ENCODE measurements at regions not wholly inside any gene's neighbourhood (a gene's known extent, or its start where the extent isn't known, plus 50 kb on each side); places are given as distances from the start of the nearest gene placed in this dataset.

- no peak for ATAC-seq
- Histone ChIP-seq H3K27ac (no peak overlapping the region), H3K4me3 (no peak overlapping the region), H3K36me3 (ENCODE audit: insufficient read depth in 1 of 2, low read depth in 1 of 2) (no peaks in the 10 kb centered on the region), H3K4me1 (no peaks in the 10 kb centered on the region), H3K27me3 (ENCODE audit: insufficient read depth in 3 of 3, low read length in 2 of 3) (peaks cover 0 to 5% (median 0%) of the 10 kb centered on the region in 3 donors), H3K9me3 (no peaks in the 10 kb centered on the region)
- intact Hi-C loops (cut with DNase I), result no loop called here
- 60 to 67% (median 60%) methylated on average over 3 of the region's 3 CpGs for WGBS, 3 donors
- TF ChIP-seq CTCF (IDR thresholded peaks at IDR 0.05), result no peak
- DNase-seq, result no peak
Measured at GRCh38 chr1:14296795-14297194, 301.7 kb upstream of the KAZN start.

GRCh38 chr1:14297356-14297755 lies 301.1 kb upstream of the KAZN start:
- 74 to 90% (median 77%) methylated on average over 3 of the region's 3 CpGs for WGBS, 3 donors
- H3K27me3 ChIP-seq (ENCODE audit: insufficient read depth in 3 of 3, low read length in 2 of 3), result peaks cover 0 to 5% (median 0%) of the 10 kb centered on the region in 3 donors
- intact Hi-C loops (cut with DNase I), result no loop called here
- DNase-seq (no peak), ATAC-seq (no peak)
- TF ChIP-seq CTCF (IDR thresholded peaks at IDR 0.05), result no peak
- no peaks in the 10 kb centered on the region for H3K4me1 ChIP-seq
- H3K27ac ChIP-seq, result no peak overlapping the region
- no peak overlapping the region for H3K4me3 ChIP-seq
- H3K36me3 ChIP-seq (ENCODE audit: insufficient read depth in 1 of 2, low read depth in 1 of 2), result no peaks in the 10 kb centered on the region
- H3K9me3 ChIP-seq, result no peaks in the 10 kb centered on the region

GRCh38 chr1:14298806-14299205 lies 299.7 kb upstream of the KAZN start:
- Histone ChIP-seq H3K36me3 (ENCODE audit: insufficient read depth in 1 of 2, low read depth in 1 of 2) (no peaks in the 10 kb centered on the region), H3K27me3 (ENCODE audit: insufficient read depth in 3 of 3, low read length in 2 of 3) (peaks cover 0 to 5% (median 0%) of the 10 kb centered on the region in 3 donors), H3K4me3 (no peak overlapping the region), H3K9me3 (no peaks in the 10 kb centered on the region), H3K4me1 (no peaks in the 10 kb centered on the region), H3K27ac (no peak overlapping the region)
- intact Hi-C loops (cut with DNase I), result no loop called here
- ATAC-seq (no peak), DNase-seq (no peak)
- WGBS, 3 donors, result 75 to 82% (median 78%) methylated on average over 5 of the region's 5 CpGs
- TF ChIP-seq CTCF (IDR thresholded peaks at IDR 0.05), result no peak

- H3K27me3 ChIP-seq (ENCODE audit: insufficient read depth in 3 of 3, low read length in 2 of 3), result peaks cover 0 to 5% (median 0%) of the 10 kb centered on the region in 3 donors
- no peak for TF ChIP-seq CTCF (IDR thresholded peaks at IDR 0.05)
- no peaks in the 10 kb centered on the region for H3K4me1 ChIP-seq
- H3K9me3 ChIP-seq, result no peaks in the 10 kb centered on the region
- DNase-seq, result peak; percentile 22 to 61
- H3K36me3 ChIP-seq (ENCODE audit: insufficient read depth in 1 of 2, low read depth in 1 of 2), result no peaks in the 10 kb centered on the region
- intact Hi-C loops (cut with DNase I), result no loop called here
- 39 to 43% (median 40%) methylated on average over 9 of the region's 9 CpGs for WGBS, 3 donors
- H3K4me3 ChIP-seq, result no peak overlapping the region
- no peak for ATAC-seq
- H3K27ac ChIP-seq, result no peak overlapping the region
Measured at GRCh38 chr1:14300991-14301703, 297.3 kb upstream of the KAZN start.

- Histone ChIP-seq H3K4me1 (no peaks in the 10 kb centered on the region), H3K36me3 (ENCODE audit: insufficient read depth in 1 of 2, low read depth in 1 of 2) (no peaks in the 10 kb centered on the region), H3K27me3 (ENCODE audit: insufficient read depth in 3 of 3, low read length in 2 of 3) (peaks cover 0 to 5% (median 0%) of the 10 kb centered on the region in 3 donors), H3K27ac (no peak overlapping the region), H3K9me3 (no peaks in the 10 kb centered on the region), H3K4me3 (no peak overlapping the region)
- ATAC-seq (no peak), DNase-seq (no peak)
- WGBS, 3 donors, result 77 to 81% (median 78%) methylated on average over 4 of the region's 4 CpGs
- intact Hi-C loops (cut with DNase I), result no loop called here
- no peak for TF ChIP-seq CTCF (IDR thresholded peaks at IDR 0.05)
Measured at GRCh38 chr1:14301704-14302024, 296.8 kb upstream of the KAZN start.

All from psoas muscle (tissue), 7 donors.